Islet precursor cell (in vitro differentiated cells): ENCODE measurements at regions not wholly inside any gene's neighbourhood (a gene's known extent, or its start where the extent isn't known, plus 50 kb on each side); places are given as distances from the start of the nearest gene placed in this dataset.

Source experiments
- DNase-seq: peaks from one replicate; pipeline ENCODE4 v3.0.0-alpha.2; 2018

- no peak for DNase-seq
Measured at GRCh38 chr5:27290172-27290571, 251.8 kb upstream of the CDH9 start.

- no peak for DNase-seq
Measured at GRCh38 chr5:27276119-27276518, 237.7 kb upstream of the CDH9 start.

- DNase-seq, result no peak
Measured at GRCh38 chr5:27275345-27275744, 237.0 kb upstream of the CDH9 start.

- DNase-seq, result no peak
Measured at GRCh38 chr5:27269766-27270165, 231.4 kb upstream of the CDH9 start.

DNA sequence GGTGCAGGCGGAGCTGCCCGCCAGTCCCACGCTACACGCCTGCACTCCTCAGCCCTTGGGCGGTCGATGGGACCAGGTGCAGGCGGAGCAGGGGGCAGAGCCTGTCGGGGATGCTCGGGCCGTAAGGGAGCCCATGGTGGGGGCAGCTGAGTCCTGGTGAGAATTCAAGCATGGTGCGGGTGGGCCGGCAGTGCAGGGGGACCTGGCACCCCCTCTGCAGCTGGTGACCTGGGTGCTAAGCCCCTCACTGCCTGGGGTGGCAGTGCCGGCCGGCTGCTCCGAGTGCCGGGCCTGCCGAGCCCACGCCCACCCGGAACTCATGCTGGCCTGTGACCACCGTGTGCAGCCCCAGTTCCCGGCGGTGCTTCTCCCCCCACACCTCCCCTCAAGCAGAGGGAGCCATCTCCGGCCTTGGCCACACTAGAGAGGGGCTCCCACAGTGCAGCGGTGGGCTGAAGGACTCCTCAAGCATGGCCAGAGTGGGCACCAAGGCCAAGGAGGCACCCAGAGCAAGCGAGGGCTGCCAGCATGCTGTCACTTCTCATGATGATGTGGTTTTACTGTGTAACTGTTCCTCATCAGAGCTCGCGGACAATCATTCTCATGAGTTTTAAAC is 228.9 kb upstream of the CDH9 start:
- DNase-seq, result no peak

DNA sequence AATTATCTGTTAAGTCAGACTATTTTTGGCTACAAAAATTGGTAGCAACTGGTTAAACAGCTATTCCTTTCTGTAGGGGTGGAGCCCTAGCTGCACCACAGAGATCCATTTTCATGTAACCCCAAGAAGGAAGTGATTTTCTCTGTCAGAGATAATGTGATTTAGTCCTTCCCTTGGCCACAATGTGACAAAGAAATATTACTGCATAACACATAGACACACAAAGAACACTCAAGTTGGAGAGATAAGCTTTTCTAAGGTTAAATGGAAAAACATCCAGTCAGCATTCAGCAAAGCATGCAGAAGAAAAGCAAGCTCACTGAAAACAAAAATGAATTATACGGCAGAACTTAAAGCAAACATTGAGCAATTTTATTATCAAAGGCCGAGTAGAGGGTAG is 227.8 kb upstream of the CDH9 start:
- DNase-seq, result no peak

- DNase-seq, result no peak
Measured at GRCh38 chr5:27257696-27258095, 219.3 kb upstream of the CDH9 start.

DNA sequence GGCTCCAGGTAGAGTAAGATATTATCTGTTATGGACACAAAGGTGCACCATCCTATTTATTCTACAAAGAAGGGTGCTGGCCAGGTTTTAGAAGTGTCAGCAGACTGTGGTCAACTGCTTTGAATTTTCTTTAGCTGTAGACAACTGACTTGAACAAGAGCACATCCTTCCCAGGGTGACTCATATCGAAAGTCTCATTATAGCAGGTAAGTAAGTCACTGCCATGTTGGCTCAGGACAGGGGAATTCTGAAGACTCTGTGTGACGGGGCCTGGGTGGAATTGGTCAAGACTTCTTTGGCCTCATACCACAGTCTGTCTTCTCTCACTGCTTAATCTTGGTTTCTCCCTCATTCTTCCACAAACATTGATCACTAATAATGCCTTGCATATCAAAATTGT is 214.5 kb upstream of the CDH9 start:
- DNase-seq, result no peak

GRCh38 chr5:27242258-27242626 is 203.9 kb upstream of the CDH9 start:
- DNase-seq, result peak; percentile 41

- DNase-seq, result no peak
Measured at GRCh38 chr5:27241564-27242257, 203.3 kb upstream of the CDH9 start.

DNA sequence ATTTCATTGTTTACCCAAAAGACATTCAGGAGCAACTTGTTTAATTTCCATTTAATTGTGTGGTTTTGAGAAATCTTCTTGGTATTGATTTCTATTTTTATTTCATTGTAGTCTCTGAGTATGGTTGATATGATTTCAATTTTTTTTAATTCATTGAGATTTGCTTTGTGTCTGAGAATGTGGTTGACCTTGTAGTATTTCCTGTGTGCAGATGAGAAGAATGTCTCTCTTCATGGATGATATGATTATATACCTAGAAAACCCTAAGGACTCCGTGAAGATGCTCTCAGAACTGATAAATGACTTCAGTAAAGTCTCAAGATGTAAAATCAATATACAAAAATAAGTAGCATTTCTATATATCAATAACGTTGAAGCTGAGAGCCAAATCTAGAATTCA is 202.4 kb upstream of the CDH9 start:
- DNase-seq, result no peak

DNA sequence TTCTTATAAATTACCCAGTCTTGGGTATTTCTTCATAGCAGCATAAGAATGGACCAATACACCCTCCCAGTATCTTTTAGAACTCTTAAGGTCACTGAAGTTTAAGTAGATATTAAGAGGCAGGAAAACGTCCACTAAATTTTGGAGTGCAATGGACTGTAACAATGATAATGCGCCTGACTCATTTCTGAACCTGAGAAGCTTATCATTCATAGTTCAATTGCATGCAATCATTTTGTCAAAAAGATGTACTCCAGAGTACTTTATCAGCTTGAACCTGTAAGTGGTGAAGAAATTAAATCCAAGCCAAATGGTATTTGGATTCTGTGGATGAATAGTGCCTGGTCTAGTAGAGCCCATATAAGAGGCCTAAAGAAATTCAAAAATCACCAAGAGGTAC is 196.5 kb upstream of the CDH9 start:
- DNase-seq, result no peak

- DNase-seq, result no peak
Measured at GRCh38 chr5:27221410-27221809, 183.0 kb upstream of the CDH9 start.

DNA sequence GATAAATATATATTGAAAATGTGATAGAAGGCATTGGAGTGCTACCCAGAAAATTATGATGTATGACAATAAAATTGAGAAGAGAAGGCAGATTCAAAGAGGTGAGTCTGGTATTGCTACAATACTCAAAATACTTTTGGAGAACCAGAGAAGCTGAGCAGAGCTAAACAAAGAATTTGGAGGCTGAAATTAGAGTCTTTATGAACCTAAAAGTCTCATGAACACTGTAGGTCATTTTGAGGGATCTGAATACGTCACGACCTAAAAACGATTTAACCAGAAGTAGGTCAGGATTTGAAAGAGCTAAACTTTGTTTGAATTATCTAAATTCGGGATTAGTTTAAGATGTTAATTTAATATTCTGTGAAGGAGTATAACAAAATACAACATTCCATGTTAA is 182.4 kb upstream of the CDH9 start:
- no peak for DNase-seq

- DNase-seq, result no peak
Measured at GRCh38 chr5:27217977-27218376, 179.6 kb upstream of the CDH9 start.

- no peak for DNase-seq
Measured at GRCh38 chr5:27217155-27217956, 179.0 kb upstream of the CDH9 start.

DNA sequence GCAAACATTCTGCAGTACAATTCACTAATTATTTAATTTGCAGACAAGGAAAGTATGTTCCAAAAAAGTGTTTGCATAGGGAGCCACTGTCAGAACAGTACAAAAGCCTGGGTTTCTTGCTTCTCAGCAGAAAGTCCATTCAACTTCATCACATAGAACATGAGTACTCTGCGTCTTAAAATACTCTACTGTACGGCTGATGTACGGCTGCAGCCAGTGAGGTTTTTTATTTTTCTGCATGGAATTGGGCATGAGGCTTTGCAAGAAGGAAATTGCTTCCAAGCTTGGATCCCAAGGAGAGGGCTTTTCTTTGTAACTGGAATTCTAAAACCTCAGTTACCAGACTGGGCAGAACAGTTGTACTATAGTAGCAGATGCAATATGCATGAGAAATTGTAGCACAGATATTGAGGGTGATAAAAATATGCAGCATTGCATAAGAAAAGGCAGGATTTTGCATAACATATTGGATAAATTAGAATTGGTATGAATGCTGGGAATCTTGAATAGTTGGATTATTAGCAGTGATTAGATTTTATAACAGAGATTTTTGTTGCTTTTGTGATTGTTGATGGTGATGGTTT is 178.1 kb upstream of the CDH9 start:
- DNase-seq, result no peak

- no peak for DNase-seq
Measured at GRCh38 chr5:27208051-27208450, 169.7 kb upstream of the CDH9 start.

DNA sequence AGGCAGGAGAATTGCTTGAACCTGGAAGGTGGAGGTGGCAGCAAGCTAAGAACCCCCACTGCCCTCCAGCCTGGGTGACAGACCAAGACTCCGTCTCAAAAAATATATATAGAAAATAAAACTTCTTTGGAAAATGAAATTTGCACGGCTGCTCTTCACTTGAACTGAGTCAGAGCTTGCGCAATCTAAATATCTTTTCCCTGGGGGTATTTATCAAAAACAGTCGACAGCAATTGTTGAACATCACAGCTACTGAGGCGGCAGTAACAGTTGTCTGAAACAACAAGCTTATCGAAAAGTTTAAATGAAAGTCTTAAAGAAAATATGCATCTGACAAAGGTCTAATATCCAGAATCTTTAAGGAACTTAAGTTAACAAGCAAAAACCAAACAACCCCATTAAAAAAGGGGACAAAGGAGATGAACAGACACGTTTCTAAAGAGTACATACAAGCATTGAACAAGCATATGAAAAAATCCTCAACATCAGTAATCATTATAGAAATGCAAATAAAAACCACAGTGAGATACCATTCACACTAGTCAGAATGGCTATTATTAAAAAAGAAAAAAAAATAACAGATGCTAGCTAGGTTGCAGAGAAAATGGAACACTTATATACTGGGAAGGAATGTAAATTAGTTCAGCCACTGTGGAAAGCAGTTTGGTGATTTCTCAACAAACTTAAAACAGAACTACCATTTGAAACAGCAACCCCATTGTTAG is 153.6 kb upstream of the CDH9 start:
- DNase-seq, result no peak

GRCh38 chr5:27172693-27173092 is 134.3 kb upstream of the CDH9 start:
- no peak for DNase-seq

GRCh38 chr5:27171761-27172261 is 133.4 kb upstream of the CDH9 start:
- no peak for DNase-seq

DNA sequence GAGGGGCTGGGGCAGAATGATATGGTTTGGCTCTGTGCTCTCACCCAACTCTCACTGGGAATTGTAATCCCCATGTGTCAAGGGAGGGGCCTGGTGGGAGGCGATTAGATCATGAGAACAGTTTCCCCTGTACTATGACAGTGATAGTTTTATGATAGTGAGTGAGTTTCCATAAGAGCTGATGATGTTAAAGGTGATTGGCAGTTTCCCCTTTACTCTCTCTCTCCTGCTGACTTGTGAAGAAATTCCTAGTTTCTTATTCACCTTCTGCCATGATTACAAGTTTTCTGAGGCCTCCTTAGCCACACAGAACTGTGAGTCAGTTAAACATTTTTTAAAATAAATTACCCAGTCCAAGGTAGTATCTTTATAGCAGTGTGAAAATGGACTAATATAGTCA is 120.4 kb upstream of the CDH9 start:
- DNase-seq, result no peak

DNA sequence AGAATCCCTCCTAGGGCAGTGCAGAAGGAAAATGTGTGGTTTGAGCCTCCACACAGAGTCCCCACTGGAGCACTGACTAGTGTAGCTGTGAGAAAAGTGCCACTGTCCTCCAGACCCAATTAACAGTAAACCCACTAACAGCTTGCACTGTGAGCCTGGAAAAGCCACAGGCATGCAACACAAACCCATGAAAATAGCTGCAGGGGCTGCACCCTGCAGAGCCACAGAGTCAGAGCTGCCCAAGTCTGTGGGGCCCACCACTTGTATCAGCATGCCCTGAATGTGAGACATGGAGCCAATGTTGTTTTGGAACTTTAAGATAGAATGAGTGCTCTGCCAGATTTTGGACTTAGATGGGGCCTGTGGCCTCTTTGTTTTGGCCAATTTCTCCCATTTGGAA is 119.8 kb upstream of the CDH9 start:
- DNase-seq, result no peak
